Stomach (tissue), 8 donors: ENCODE measurements at regions not wholly inside any gene's neighbourhood (a gene's known extent, or its start where the extent isn't known, plus 50 kb on each side); places are given as distances from the start of the nearest gene placed in this dataset.

ENCODE experiments used
- DNase-seq, 2 donors: peaks; one replicate each; pipeline versions ENCODE4 v3.0.0 to v3.0.0-alpha.2; 2013 to 2019
- H3K27ac ChIP-seq, 5 donors: fragments of 200-600 bp in 4 of 5; sonication (generic) in 4 of 5; one replicate each; pipeline ENCODE4 v1.5.1; 2013 to 2019; ENCODE audit warnings: mild to moderate bottlenecking in 1 of 5, moderate library complexity in 1 of 5
- H3K27me3 ChIP-seq, 3 donors: fragments of 200-600 bp; sonication (generic); one replicate each; pipeline ENCODE4 v1.5.1; 2017 to 2019; ENCODE audit warnings: mixed run types in 1 of 3
- H3K36me3 ChIP-seq, 4 donors: fragments of 200-600 bp; sonication (generic); 1 replicate in 3 of 4; 2 replicates in 1 of 4; pipeline ENCODE4 v1.5.1; 2016 to 2019
- H3K4me1 ChIP-seq, 4 donors: fragments of 200-600 bp; sonication (generic); one replicate each; pipeline ENCODE4 v1.5.1; 2016 to 2019
- H3K4me3 ChIP-seq, 4 donors: fragments of 200-600 bp; sonication (generic) in 3 of 4; one replicate each; pipeline ENCODE4 v1.5.1; 2016 to 2019; ENCODE audit warnings: mild to moderate bottlenecking in 1 of 4
- H3K9me3 ChIP-seq, 4 donors: fragments of 200-600 bp; sonication (generic); one replicate each; pipeline ENCODE4 v1.5.1; 2016 to 2019
- CTCF ChIP-seq, 7 experiments: fragments of 450-650 bp in 4 of 7; fragments of 200-600 bp in 3 of 7; sonication (generic) in 3 of 7; IDR thresholded peaks; one replicate each; pipeline ENCODE4 v1.5.1; 2016 to 2019; ENCODE audit warnings: antibody characterized with exemption in 7 of 7, control low read depth in 2 of 7, mild to moderate bottlenecking in 1 of 7
- EP300 ChIP-seq: sonication (generic); formaldehyde crosslinking; IDR thresholded peaks from one replicate; pipeline ENCODE4 v1.6.1; 2017; ENCODE audit warnings: antibody characterized with exemption
- POLR2A ChIP-seq, 4 donors: fragments of 450-650 bp; IDR thresholded peaks; one replicate each; pipeline ENCODE4 v1.6.1; 2016; ENCODE audit warnings: antibody characterized with exemption in 4 of 4, control low read depth in 2 of 4, mild to moderate bottlenecking in 1 of 4, moderate library complexity in 1 of 4
- POLR2AphosphoS5 ChIP-seq, 3 donors: sonication (generic); formaldehyde crosslinking; IDR thresholded peaks; one replicate each; pipeline ENCODE4 v1.6.1; 2016; ENCODE audit warnings: antibody characterized with exemption in 3 of 3
- WGBS, 5 donors: extraction: QIAGEN DNeasy Blood & Tissue Kit in 3 of 5; methylation state at CpG; one replicate each; pipeline versions ENCODE4 v1.1.5 to v1.1.7; 2013 to 2018; 5-methylcytosine and 5-hydroxymethylcytosine counted together
- intact Hi-C: fragments of 100-400 bp; cut with DNase I; formaldehyde crosslinking; loops from one replicate; pipeline ENCODE4 v1.15.1; 2023; ENCODE audit warnings: low total_unique reads
- donor health status: healthy with polysubstance abuse.
- donor health status: Bipolar disorder and iron deficiency.
- donor health status: healthy.

GRCh38 chr15:31208817-31209216 lies 107.3 kb upstream of the TRPM1 start:
- TF ChIP-seq CTCF (IDR thresholded peaks at IDR 0.05) (no peak), POLR2A (IDR thresholded peaks at IDR 0.05) (no peak), POLR2AphosphoS5 (IDR thresholded peaks at IDR 0.05) (no peak)
- Histone ChIP-seq H3K27ac (no peak overlapping the region), H3K4me3 (no peak overlapping the region), H3K4me1 (peaks cover 0 to 19% (median 0%) of the 10 kb centered on the region in 4 donors), H3K36me3 (no peaks in the 10 kb centered on the region), H3K27me3 (peaks cover 0 to 5% (median 0%) of the 10 kb centered on the region in 3 donors), H3K9me3 (peaks cover 0 to 7% (median 2%) of the 10 kb centered on the region in 4 donors)
- intact Hi-C loops, result no loop called here
- no peak for DNase-seq
- WGBS, 5 donors, result 78 to 91% (median 86%) methylated on average over 3 of the region's 3 CpGs

GRCh38 chr15:31211353-31211752 lies 109.8 kb upstream of the TRPM1 start:
- H3K4me1 ChIP-seq, result peaks cover 9 to 36% (median 18%) of the 10 kb centered on the region in 4 donors

GRCh38 chr15:31212326-31213080 lies 111.0 kb upstream of the TRPM1 start:
- 65 to 68% (median 67%) methylated on average over 10 of the region's 10 CpGs for WGBS, 5 donors
- H3K36me3 ChIP-seq, result no peaks in the 10 kb centered on the region
- peak overlapping the region in 1 of 5 donors; percentile 11 for H3K27ac ChIP-seq
- no peaks in the 10 kb centered on the region for H3K27me3 ChIP-seq
- no peak for TF ChIP-seq POLR2AphosphoS5 (IDR thresholded peaks at IDR 0.05)
- TF ChIP-seq POLR2A (IDR thresholded peaks at IDR 0.05), result no peak
- no peak for TF ChIP-seq EP300
- TF ChIP-seq CTCF (IDR thresholded peaks at IDR 0.05), result no peak
- DNase-seq, result no peak
- H3K4me1 ChIP-seq, result peaks cover 12 to 48% (median 29%) of the 10 kb centered on the region in 4 donors
- intact Hi-C loops, result loop anchor here (5.0 to 10.0 kb wide), 2 partner anchors 102 to 280 kb away; no protein-coding TSS in a partner anchor
- H3K9me3 ChIP-seq, result peaks cover 0 to 7% (median 2%) of the 10 kb centered on the region in 4 donors
- no peak overlapping the region for H3K4me3 ChIP-seq

More at GRCh38 chr15:31211353-31211752, 109.8 kb upstream of the TRPM1 start:
- 95 to 99% (median 97%) methylated on average over 4 of the region's 4 CpGs for WGBS, 5 donors
- H3K27ac ChIP-seq, result no peak overlapping the region
- no peaks in the 10 kb centered on the region for H3K36me3 ChIP-seq
- intact Hi-C loops, result loop anchor here (5.0 to 10.0 kb wide), 2 partner anchors 103 to 281 kb away; no protein-coding TSS in a partner anchor
- no peak overlapping the region for H3K4me3 ChIP-seq
- H3K27me3 ChIP-seq, result no peaks in the 10 kb centered on the region
- DNase-seq, result no peak
- TF ChIP-seq CTCF (IDR thresholded peaks at IDR 0.05), result no peak
- TF ChIP-seq EP300, result no peak
- TF ChIP-seq POLR2AphosphoS5 (IDR thresholded peaks at IDR 0.05), result no peak
- H3K9me3 ChIP-seq, result peaks cover 0 to 7% (median 2%) of the 10 kb centered on the region in 4 donors

- intact Hi-C loops, result loop anchor here (5.0 to 10.0 kb wide), 2 partner anchors 100 to 278 kb away; no protein-coding TSS in a partner anchor
- WGBS, 5 donors, result 60 to 79% (median 68%) methylated on average over 8 of the region's 8 CpGs
- Histone ChIP-seq H3K9me3 (peaks cover 0 to 7% (median 2%) of the 10 kb centered on the region in 4 donors), H3K36me3 (no peaks in the 10 kb centered on the region), H3K4me3 (no peak overlapping the region), H3K27ac (peak overlapping the region; percentile 91 to 99 (median 98)), H3K4me1 (peaks cover 12 to 56% (median 29%) of the 10 kb centered on the region in 4 donors), H3K27me3 (no peaks in the 10 kb centered on the region)
- DNase-seq, result no peak
- TF ChIP-seq POLR2A (IDR thresholded peaks at IDR 0.05) (no peak), EP300 (no peak), POLR2AphosphoS5 (IDR thresholded peaks at IDR 0.05) (no peak), CTCF (IDR thresholded peaks at IDR 0.05) (no peak)
Observed at GRCh38 chr15:31214158-31214863, 112.3 kb upstream of the KLF13 start.
